Gastrocnemius medialis (tissue), 4 donors: ENCODE measurements at regions not wholly inside any gene's neighbourhood (a gene's known extent, or its start where the extent isn't known, plus 50 kb on each side); places are given as distances from the start of the nearest gene placed in this dataset.

Source experiments
- ATAC-seq, 2 donors: fragments of 150-250 bp; one replicate each; pipeline ENCODE4 v1.9.1; 2016
- DNase-seq, 2 donors: peaks; one replicate each; pipeline ENCODE4 v3.0.0-alpha.2; 2019
- H3K27ac ChIP-seq, 4 donors: fragments of 200-600 bp; sonication (generic); 1 replicate in 1 of 4; 2 replicates in 3 of 4; pipeline ENCODE4 v1.5.1; 2016 to 2018; ENCODE audit warnings: mild to moderate bottlenecking in 2 of 4, moderate library complexity in 1 of 4
- H3K27me3 ChIP-seq, 3 donors: fragments of 200-600 bp; sonication (generic) in 2 of 3; 1 replicate in 1 of 3; 2 replicates in 2 of 3; pipeline versions ENCODE4 v1.5.1 to v1.6.0; 2016 to 2019; ENCODE audit warnings: mild to moderate bottlenecking in 1 of 3, moderate library complexity in 1 of 3
- H3K36me3 ChIP-seq, 2 donors: fragments of 200-600 bp; sonication (generic) in 1 of 2; one replicate each; pipeline ENCODE4 v1.5.1; 2017 to 2018
- H3K4me1 ChIP-seq, 2 donors: fragments of 200-600 bp; sonication (generic) in 1 of 2; one replicate each; pipeline ENCODE4 v1.5.1; 2016 to 2017; ENCODE audit warnings: mild to moderate bottlenecking in 2 of 2
- H3K4me3 ChIP-seq, 4 donors: fragments of 200-600 bp; sonication (generic) in 3 of 4; 1 replicate in 1 of 4; 2 replicates in 3 of 4; pipeline ENCODE4 v1.5.1; 2016 to 2019; ENCODE audit warnings: mild to moderate bottlenecking in 2 of 4
- H3K9me3 ChIP-seq, 3 donors: fragments of 200-600 bp; sonication (generic) in 2 of 3; 1 replicate in 1 of 3; 2 replicates in 2 of 3; pipeline ENCODE4 v1.5.1; 2016 to 2019
- CTCF ChIP-seq, 5 experiments: fragments of 450-650 bp in 3 of 5; fragments of 200-600 bp in 2 of 5; sonication (generic) in 2 of 5; IDR thresholded peaks in 4 of 5; conservative IDR thresholded peaks in 1 of 5; 1 replicate in 4 of 5; 2 replicates in 1 of 5; pipeline ENCODE4 v1.5.1; 2016 to 2019; ENCODE audit warnings: antibody characterized with exemption in 5 of 5, mild to moderate bottlenecking in 3 of 5, moderate library complexity in 3 of 5
- POLR2A ChIP-seq, 2 donors: fragments of 450-650 bp; IDR thresholded peaks; one replicate each; pipeline ENCODE4 v1.6.1; 2017; ENCODE audit warnings: antibody characterized with exemption in 2 of 2, mild to moderate bottlenecking in 2 of 2, moderate library complexity in 2 of 2
- in situ Hi-C, 4 donors: fragments of 200-750 bp; cut with MboI; loops; one replicate each; pipeline versions ENCODE4 v1.15.0 to v1.8.0; 2017; ENCODE audit warnings: low sequenced_read_pairs in 4 of 4
- intact Hi-C: fragments of 100-400 bp; cut with DNase I; formaldehyde crosslinking; loops from one replicate; pipeline ENCODE4 v1.15.1; 2023; ENCODE audit warnings: low total_unique reads

DNA sequence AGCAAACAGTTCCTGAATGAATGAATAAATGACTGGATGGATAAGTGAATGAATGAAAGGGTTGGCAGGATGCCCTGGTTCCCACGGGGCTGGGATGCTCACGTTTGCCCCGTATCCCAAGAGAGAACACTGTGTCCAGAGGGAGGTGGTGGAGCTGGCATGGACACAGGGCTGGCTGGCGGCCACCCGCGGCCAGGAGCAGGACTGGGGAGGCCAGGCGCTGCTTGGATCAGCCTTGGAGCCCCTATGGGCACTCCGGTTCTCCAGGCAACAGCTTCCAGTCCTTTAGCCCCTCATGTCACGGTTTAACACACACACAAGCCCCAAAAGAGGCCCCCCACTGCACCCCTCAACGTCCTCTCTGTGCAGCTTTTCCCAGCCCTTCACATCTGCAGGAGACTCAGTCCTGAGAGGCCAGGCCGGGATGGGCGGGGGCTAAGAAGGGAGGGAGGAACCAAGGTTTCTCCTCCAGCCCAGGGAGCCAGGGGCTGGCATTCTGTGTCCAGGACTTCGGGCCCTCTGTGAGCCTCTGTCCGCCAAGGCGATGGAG is 86.0 kb upstream of the ALDH1L1 start:
- peak overlapping the region in 3 of 4 donors; percentile 11 to 53 (median 39) for H3K4me3 ChIP-seq
- intact Hi-C loops (loop anchor here (10.0 kb wide), 1 partner anchor 642 kb away; no protein-coding TSS in a partner anchor), in situ Hi-C loops (no loop called here)
- peak overlapping the region; percentile 86 to 92 (median 90) for H3K27ac ChIP-seq
- no peaks in the 10 kb centered on the region for H3K27me3 ChIP-seq
- DNase-seq (peak; percentile 72 to 96), ATAC-seq (peak; percentile 68 to 69)
- no peaks in the 10 kb centered on the region for H3K36me3 ChIP-seq
- H3K4me1 ChIP-seq = peaks cover 46 to 51% of the 10 kb centered on the region in 2 donors
- H3K9me3 ChIP-seq = no peaks in the 10 kb centered on the region
- TF ChIP-seq POLR2A (IDR thresholded peaks at IDR 0.05) (no peak), CTCF (IDR thresholded peaks at IDR 0.05 in 4 of 5, conservative IDR thresholded peaks at IDR 0.05 in 1 of 5) (no peak)

- peak overlapping the region; percentile 86 to 92 (median 90) for H3K27ac ChIP-seq
- in situ Hi-C loops = no loop called here
- no peaks in the 10 kb centered on the region for H3K9me3 ChIP-seq
- no peak for TF ChIP-seq POLR2A (IDR thresholded peaks at IDR 0.05)
- no peak overlapping the region for H3K4me3 ChIP-seq
- no peak for DNase-seq
- H3K27me3 ChIP-seq = no peaks in the 10 kb centered on the region
- ATAC-seq = no peak
- H3K36me3 ChIP-seq = no peaks in the 10 kb centered on the region
- intact Hi-C loops = loop anchor here (10.0 kb wide), 1 partner anchor 640 kb away; no protein-coding TSS in a partner anchor
- peaks cover 46 to 53% of the 10 kb centered on the region in 2 donors for H3K4me1 ChIP-seq
Observed at GRCh38 chr3:126264952-126265351, 84.6 kb upstream of the ALDH1L1 start.

DNA sequence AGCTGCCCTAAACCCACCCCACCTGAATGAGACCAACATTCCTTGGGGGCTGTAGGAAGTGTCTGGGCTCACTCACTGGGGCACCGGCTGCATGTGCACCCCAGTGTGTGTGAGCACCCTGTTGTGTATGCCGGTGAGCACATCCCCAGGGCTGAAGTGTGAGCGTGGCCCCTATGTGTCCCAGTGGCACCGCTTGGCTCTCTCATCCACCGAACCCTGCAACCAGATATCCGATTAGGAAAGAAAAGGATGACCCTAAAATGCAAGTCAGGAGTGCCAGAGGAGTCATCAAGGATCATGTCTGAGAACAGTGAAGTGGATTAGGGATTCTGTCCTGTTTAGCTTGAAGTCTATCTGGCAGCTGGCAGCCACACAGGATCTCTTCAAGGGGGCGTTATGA is 84.0 kb upstream of the ALDH1L1 start:
- Histone ChIP-seq H3K27ac (peak overlapping the region; percentile 86 to 92 (median 90)), H3K4me1 (peaks cover 47 to 52% of the 10 kb centered on the region in 2 donors), H3K9me3 (no peaks in the 10 kb centered on the region), H3K4me3 (no peak overlapping the region), H3K27me3 (no peaks in the 10 kb centered on the region), H3K36me3 (no peaks in the 10 kb centered on the region)
- in situ Hi-C loops = no loop called here
- TF ChIP-seq POLR2A (IDR thresholded peaks at IDR 0.05) = no peak
- TF ChIP-seq CTCF (IDR thresholded peaks at IDR 0.05 in 4 of 5, conservative IDR thresholded peaks at IDR 0.05 in 1 of 5) = no peak
- DNase-seq = no peak
- ATAC-seq = no peak
- intact Hi-C loops = loop anchor here (10.0 kb wide), 1 partner anchor 640 kb away; no protein-coding TSS in a partner anchor

GRCh38 chr3:126263971-126264370 is 83.6 kb upstream of the ALDH1L1 start:
- no peak overlapping the region for H3K4me3 ChIP-seq
- H3K4me1 ChIP-seq = peaks cover 51 to 56% of the 10 kb centered on the region in 2 donors
- ATAC-seq = no peak
- in situ Hi-C loops (no loop called here), intact Hi-C loops (loop anchor here (10.0 kb wide), 1 partner anchor 639 kb away; no protein-coding TSS in a partner anchor)
- peak overlapping the region; percentile 86 to 92 (median 90) for H3K27ac ChIP-seq
- no peak for TF ChIP-seq CTCF (IDR thresholded peaks at IDR 0.05 in 4 of 5, conservative IDR thresholded peaks at IDR 0.05 in 1 of 5)
- no peak for TF ChIP-seq POLR2A (IDR thresholded peaks at IDR 0.05)
- H3K27me3 ChIP-seq = no peaks in the 10 kb centered on the region
- no peaks in the 10 kb centered on the region for H3K36me3 ChIP-seq
- DNase-seq = no peak
- H3K9me3 ChIP-seq = no peaks in the 10 kb centered on the region

- Histone ChIP-seq H3K4me3 (no peak overlapping the region), H3K4me1 (peaks cover 55 to 60% of the 10 kb centered on the region in 2 donors), H3K27ac (peak overlapping the region in 1 of 4 donors; percentile 88), H3K36me3 (no peaks in the 10 kb centered on the region), H3K27me3 (no peaks in the 10 kb centered on the region), H3K9me3 (no peaks in the 10 kb centered on the region)
- intact Hi-C loops = loop anchor here (10.0 kb wide), 1 partner anchor 639 kb away; no protein-coding TSS in a partner anchor
- in situ Hi-C loops = no loop called here
- DNase-seq (no peak), ATAC-seq (no peak)
- TF ChIP-seq POLR2A (IDR thresholded peaks at IDR 0.05) (no peak), CTCF (IDR thresholded peaks at IDR 0.05 in 4 of 5, conservative IDR thresholded peaks at IDR 0.05 in 1 of 5) (no peak)
Observed at GRCh38 chr3:126263539-126263938, 83.2 kb upstream of the ALDH1L1 start.
